ENCODE measurements at regions not wholly inside any gene's neighbourhood (a gene's known extent, or its start where the extent isn't known, plus 50 kb on each side); places are given as distances from the start of the nearest gene placed in this dataset.

GRCh38 chr12:27178723-27179399 lies 65.2 kb upstream of the STK38L start:
- in situ Hi-C loops (cut with HindIII; ENCODE audit: low sequenced_read_pairs): no loop called here
- DNase-seq (ENCODE audit: low spot score): peak; percentile 44

GRCh38 chr12:27179400-27180214 lies 64.5 kb upstream of the STK38L start:
- peak; percentile 62 for DNase-seq (ENCODE audit: low spot score)
- in situ Hi-C loops (cut with HindIII; ENCODE audit: low sequenced_read_pairs): no loop called here

GRCh38 chr12:27180906-27181505 lies 63.1 kb upstream of the STK38L start:
- in situ Hi-C loops (cut with HindIII; ENCODE audit: low sequenced_read_pairs): no loop called here

GRCh38 chr12:27183342-27183741 lies 60.7 kb upstream of the STK38L start:
- in situ Hi-C loops (cut with HindIII; ENCODE audit: low sequenced_read_pairs): no loop called here
- DNase-seq (ENCODE audit: low spot score): no peak

More at GRCh38 chr12:27180906-27181505, 63.1 kb upstream of the STK38L start:
- DNase-seq (ENCODE audit: low spot score): no peak

GRCh38 chr12:27185234-27186021 lies 58.7 kb upstream of the STK38L start:
- in situ Hi-C loops (cut with HindIII; ENCODE audit: low sequenced_read_pairs): no loop called here

GRCh38 chr12:27186022-27186839 lies 57.9 kb upstream of the STK38L start:
- DNase-seq (ENCODE audit: low spot score): no peak

More at GRCh38 chr12:27185234-27186021, 58.7 kb upstream of the STK38L start:
- DNase-seq (ENCODE audit: low spot score): no peak

GRCh38 chr12:27187697-27188096 lies 56.4 kb upstream of the STK38L start:
- DNase-seq (ENCODE audit: low spot score): no peak
- in situ Hi-C loops (cut with HindIII; ENCODE audit: low sequenced_read_pairs): no loop called here

More at GRCh38 chr12:27186022-27186839, 57.9 kb upstream of the STK38L start:
- in situ Hi-C loops (cut with HindIII; ENCODE audit: low sequenced_read_pairs): no loop called here

- in situ Hi-C loops (cut with HindIII; ENCODE audit: low sequenced_read_pairs): no loop called here
- no peak for DNase-seq (ENCODE audit: low spot score)
Measured at GRCh38 chr12:27190761-27191160, 53.3 kb upstream of the STK38L start.

- DNase-seq (ENCODE audit: low spot score): no peak
- in situ Hi-C loops (cut with HindIII; ENCODE audit: low sequenced_read_pairs): no loop called here
Measured at GRCh38 chr12:27191531-27191930, 52.6 kb upstream of the STK38L start.

- DNase-seq (ENCODE audit: low spot score): no peak
- in situ Hi-C loops (cut with HindIII; ENCODE audit: low sequenced_read_pairs): no loop called here
Measured at GRCh38 chr12:27192118-27192802, 51.8 kb upstream of the STK38L start.

GRCh38 chr12:27193106-27193505 lies 51.0 kb upstream of the STK38L start:
- in situ Hi-C loops (cut with HindIII; ENCODE audit: low sequenced_read_pairs): no loop called here
- no peak for DNase-seq (ENCODE audit: low spot score)

GRCh38 chr12:27193854-27194544 lies 50.1 kb upstream of the STK38L start:
- no peak for DNase-seq (ENCODE audit: low spot score)
- in situ Hi-C loops (cut with HindIII; ENCODE audit: low sequenced_read_pairs): no loop called here

Data from G401 (cell line).